ENCODE measurements at regions not wholly inside any gene's neighbourhood (a gene's known extent, or its start where the extent isn't known, plus 50 kb on each side); places are given as distances from the start of the nearest gene placed in this dataset.

GRCh38 chr9:89711866-89712265 is 107.1 kb downstream of the GADD45G start:
- Histone ChIP-seq H3K27me3 (no peaks in the 10 kb centered on the region), H3K4me3 (ENCODE audit: low read depth, low read length) (no peak overlapping the region), H3K36me3 (no peaks in the 10 kb centered on the region), H3K4me1 (no peaks in the 10 kb centered on the region), H3K9me3 (no peaks in the 10 kb centered on the region)
- DNase-seq = no peak
- TF ChIP-seq CTCF (IDR thresholded peaks at IDR 0.05; ENCODE audit: low read depth, low read length) = no peak

GRCh38 chr9:89712283-89712682 is 107.5 kb downstream of the GADD45G start:
- H3K4me3 ChIP-seq (ENCODE audit: low read depth, low read length) = no peak overlapping the region
- H3K9me3 ChIP-seq = no peaks in the 10 kb centered on the region
- no peaks in the 10 kb centered on the region for H3K36me3 ChIP-seq
- no peaks in the 10 kb centered on the region for H3K27me3 ChIP-seq
- no peak for DNase-seq
- H3K4me1 ChIP-seq = no peaks in the 10 kb centered on the region
- no peak for TF ChIP-seq CTCF (IDR thresholded peaks at IDR 0.05; ENCODE audit: low read depth, low read length)

- no peak overlapping the region for H3K4me3 ChIP-seq (ENCODE audit: low read depth, low read length)
- no peaks in the 10 kb centered on the region for H3K9me3 ChIP-seq
- no peaks in the 10 kb centered on the region for H3K36me3 ChIP-seq
- no peak for DNase-seq
- H3K4me1 ChIP-seq = no peaks in the 10 kb centered on the region
- no peak for TF ChIP-seq CTCF (IDR thresholded peaks at IDR 0.05; ENCODE audit: low read depth, low read length)
- no peaks in the 10 kb centered on the region for H3K27me3 ChIP-seq
Measured at GRCh38 chr9:89714321-89714720, 109.5 kb downstream of the GADD45G start.

GRCh38 chr9:89715318-89715858 is 110.6 kb downstream of the GADD45G start:
- Histone ChIP-seq H3K36me3 (no peaks in the 10 kb centered on the region), H3K27me3 (no peaks in the 10 kb centered on the region), H3K4me3 (ENCODE audit: low read depth, low read length) (no peak overlapping the region), H3K4me1 (no peaks in the 10 kb centered on the region), H3K9me3 (no peaks in the 10 kb centered on the region)
- DNase-seq = no peak
- TF ChIP-seq CTCF (IDR thresholded peaks at IDR 0.05; ENCODE audit: low read depth, low read length) = no peak

DNA sequence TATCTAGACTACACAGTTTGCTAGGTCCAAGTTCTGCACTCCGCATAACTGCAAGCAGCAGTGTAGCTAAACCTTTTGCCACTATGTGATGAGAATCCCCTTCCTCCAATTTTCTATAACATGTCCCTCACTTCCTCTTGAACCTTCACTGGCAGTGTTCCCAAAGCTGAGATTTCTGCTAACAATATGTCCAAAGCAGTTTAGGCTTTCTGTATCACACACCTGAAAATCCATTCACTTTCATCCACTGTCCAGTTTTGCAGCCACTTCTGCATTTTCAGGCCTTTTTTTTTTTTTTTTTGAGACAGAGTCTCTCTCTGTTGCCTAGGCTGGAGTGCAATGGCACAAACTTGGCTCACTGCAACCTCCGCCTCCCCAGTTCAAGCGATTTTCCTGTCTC is 111.1 kb downstream of the GADD45G start:
- no peak for TF ChIP-seq CTCF (IDR thresholded peaks at IDR 0.05; ENCODE audit: low read depth, low read length)
- no peaks in the 10 kb centered on the region for H3K9me3 ChIP-seq
- DNase-seq = no peak

DNA sequence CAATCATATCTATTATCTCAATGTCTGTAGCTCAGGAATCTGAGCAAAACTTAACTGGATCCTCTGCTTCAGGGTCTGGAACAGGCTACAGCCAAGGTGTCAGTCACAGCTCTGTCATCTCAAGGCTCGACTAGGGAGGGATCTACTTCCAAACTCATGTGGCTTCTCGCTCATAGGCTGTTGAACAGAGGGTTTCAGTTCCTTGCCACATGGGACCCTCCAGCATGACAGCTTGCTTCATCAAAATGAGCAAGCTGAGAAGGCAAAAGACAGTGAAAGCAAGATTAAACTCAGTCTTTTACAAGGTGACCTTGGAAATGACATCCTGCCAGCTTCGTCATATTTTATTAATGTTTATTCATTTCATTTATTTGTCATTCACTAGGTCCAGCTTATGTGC is 111.7 kb downstream of the GADD45G start:
- no peak for DNase-seq
- no peaks in the 10 kb centered on the region for H3K4me1 ChIP-seq
- H3K27me3 ChIP-seq = no peaks in the 10 kb centered on the region
- no peaks in the 10 kb centered on the region for H3K36me3 ChIP-seq
- H3K4me3 ChIP-seq (ENCODE audit: low read depth, low read length) = no peak overlapping the region
- no peaks in the 10 kb centered on the region for H3K9me3 ChIP-seq
- no peak for TF ChIP-seq CTCF (IDR thresholded peaks at IDR 0.05; ENCODE audit: low read depth, low read length)

More for the DNA sequence above, 111.1 kb downstream of the GADD45G start:
- Histone ChIP-seq H3K4me1 (no peaks in the 10 kb centered on the region), H3K4me3 (ENCODE audit: low read depth, low read length) (no peak overlapping the region), H3K27me3 (no peaks in the 10 kb centered on the region), H3K36me3 (no peaks in the 10 kb centered on the region)
